SH-SY5Y (cell line): ENCODE measurements at regions not wholly inside any gene's neighbourhood (a gene's known extent, or its start where the extent isn't known, plus 50 kb on each side); places are given as distances from the start of the nearest gene placed in this dataset.

Source experiments
- GATA2 ChIP-seq: IDR thresholded peaks from 2 replicates; pipeline ENCODE4 v1.6.1; 2011; ENCODE audit warnings: mild to moderate bottlenecking, low read depth, low read length
- GATA3 ChIP-seq: IDR thresholded peaks from 2 replicates; pipeline ENCODE4 v1.6.1; 2011; ENCODE audit warnings: low read depth, mild to moderate bottlenecking, low read length, moderate library complexity

DNA sequence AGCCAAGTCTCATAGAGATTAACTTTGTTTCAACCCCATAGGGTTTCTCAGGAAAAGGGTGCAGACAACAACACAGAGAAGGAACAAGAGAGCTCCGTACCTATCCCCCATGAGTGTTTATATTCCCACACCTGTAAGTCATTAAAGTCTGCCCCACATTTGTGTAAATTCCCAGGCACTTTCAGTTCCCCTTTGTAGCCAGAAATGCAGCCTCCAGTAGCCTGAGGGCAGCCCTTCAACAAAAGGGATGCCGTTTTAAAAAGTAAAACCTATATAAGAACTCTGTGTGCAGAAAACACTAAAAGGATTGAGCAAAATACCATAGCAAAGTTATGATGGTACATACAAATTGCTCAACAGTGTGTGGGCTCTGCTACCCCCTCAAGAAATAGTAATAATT lies 59.7 kb upstream of the TMEM108 start:
- TF ChIP-seq GATA2 (no peak), GATA3 (no peak)
